Fibroblast of upper back skin (primary cell): ENCODE measurements at regions not wholly inside any gene's neighbourhood (a gene's known extent, or its start where the extent isn't known, plus 50 kb on each side); places are given as distances from the start of the nearest gene placed in this dataset.
"Not testable (repeated sequence)": the region's sequence is repeated elsewhere in the genome, so short reads cannot be mapped to it uniquely, and the experiment has no call there.

Experiments
- DNase-seq: peaks from one replicate; pipeline ENCODE4 v3.0.0-alpha.2; 2013

DNA sequence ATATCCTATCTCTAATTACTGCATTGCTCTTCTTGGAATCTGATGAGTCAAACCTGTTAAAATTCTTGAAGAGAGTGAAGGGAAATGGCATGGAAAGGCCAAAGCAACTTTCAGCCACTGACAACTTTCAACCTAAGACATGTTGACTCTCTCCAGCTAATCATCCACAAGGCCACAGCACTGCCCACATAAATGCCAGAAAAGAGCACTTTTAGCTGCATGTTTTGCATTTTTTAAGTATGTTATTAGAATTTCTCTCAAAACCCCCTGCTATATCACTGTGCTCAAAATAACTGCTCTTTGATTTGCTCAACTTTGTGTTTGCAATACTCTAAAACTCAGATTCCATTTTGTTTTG is 352.5 kb downstream of the ADGRL2 start:
- DNase-seq: peak; percentile 33

DNA sequence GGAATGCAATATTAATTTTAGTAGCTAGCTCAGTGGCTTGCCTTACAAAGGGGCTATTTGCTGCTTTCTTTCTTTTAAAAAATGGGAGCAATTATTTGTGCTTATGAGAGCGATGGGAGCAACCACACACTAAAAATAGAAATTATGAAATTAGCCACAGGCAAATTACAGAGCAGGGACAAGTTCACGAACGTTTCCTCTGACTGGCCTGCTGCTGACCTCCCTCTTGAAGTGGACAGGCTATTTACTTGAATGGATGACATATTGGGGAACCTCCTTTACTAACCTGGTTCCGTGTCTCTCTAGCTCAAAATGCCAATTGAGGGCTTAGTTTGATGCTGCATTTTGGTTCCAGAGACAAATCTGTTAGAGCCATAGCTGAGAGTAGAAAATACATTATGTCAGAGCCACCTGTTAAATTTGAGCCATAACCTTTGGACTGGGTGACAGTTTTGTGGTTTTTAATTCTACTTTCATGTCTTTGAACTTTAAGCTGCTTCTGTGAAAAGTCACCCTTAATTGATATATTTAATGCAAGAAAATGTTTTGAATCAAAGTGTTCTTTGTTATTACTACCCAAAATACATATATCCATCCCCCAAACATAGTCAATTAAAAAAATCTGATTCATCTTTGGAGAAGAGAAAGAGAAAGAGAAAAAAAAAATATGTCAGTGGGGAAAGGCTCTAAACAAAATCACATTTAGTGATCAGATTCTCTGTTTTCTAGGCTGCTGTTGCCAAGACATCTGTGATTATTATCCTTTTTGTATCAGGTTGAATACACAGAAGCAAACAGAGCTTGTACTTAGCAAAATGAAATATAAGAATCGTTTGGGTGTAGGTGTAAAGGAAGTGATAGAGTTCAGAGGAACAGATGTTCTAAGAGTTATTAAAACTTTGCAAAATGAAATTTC is 351.9 kb downstream of the ADGRL2 start:
- DNase-seq: no peak

DNA sequence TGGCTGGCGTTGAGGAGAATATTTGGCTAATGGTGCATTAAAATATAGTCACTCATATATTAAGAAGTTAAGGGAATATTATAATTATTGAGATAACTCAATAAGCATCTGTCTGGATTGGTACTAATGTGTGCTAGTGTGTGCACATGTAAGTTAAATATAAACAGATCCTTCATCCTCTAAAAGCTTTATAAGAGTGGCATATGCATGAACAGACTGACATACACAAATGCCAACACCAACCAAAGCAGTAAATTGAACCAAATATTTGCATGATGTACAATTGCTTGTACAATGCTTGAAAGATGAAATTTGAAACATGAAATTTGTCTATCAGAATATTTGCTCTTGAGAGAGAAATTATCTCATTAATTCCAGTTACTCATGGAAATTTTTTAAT is 344.9 kb downstream of the ADGRL2 start:
- no peak for DNase-seq

DNA sequence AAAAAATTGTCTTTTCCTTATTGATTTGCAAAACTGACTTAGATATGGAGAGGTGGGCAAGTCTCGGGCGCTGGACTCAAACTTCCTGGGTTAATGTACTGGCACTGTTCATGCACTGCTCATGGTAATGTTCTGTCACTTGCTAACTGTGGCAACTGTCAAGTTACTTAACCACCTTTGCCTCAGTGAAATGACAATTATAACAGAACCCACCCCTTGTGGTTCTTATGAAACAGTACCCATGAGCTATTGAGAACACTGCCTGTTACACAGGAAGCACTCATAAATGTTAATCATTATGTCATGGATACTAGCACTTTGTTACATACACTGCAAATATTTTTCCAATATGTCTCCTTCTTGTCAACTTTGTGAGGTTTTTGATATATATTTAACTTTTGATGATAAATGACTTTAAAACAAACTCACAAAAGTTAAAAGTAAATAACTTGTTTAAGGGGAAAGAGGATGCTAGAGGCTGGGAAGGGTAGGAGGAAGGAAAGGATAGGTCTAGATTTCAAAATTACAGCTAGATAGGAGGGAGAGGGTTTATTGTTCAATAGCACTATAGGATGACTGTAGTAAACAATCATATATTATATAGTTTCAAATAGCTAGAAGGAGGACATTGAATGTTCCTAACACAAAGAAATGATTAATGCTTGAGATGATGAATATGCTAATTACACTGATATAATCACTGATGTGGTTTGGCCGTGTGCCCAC is 342.5 kb downstream of the ADGRL2 start:
- DNase-seq: no peak

DNA sequence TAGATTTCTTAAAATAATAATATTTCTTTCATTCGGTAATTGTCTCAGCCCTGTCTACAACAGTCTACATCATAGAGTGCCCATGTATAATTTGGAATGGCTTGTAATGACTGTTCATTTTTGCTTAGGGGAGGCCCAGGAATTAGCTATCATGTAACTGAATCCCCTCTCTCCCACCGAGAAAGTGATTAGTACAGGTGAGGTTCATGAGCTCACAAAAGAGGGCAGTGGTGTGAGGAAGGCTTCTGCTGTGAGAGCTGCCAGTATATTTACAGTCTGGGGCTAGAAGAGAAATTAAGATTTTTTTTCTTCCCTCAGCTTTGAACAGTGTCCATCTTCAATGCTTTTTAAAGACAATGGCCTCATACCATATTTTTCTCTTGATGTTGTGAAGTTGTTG is 340.7 kb downstream of the ADGRL2 start:
- DNase-seq: no peak

DNA sequence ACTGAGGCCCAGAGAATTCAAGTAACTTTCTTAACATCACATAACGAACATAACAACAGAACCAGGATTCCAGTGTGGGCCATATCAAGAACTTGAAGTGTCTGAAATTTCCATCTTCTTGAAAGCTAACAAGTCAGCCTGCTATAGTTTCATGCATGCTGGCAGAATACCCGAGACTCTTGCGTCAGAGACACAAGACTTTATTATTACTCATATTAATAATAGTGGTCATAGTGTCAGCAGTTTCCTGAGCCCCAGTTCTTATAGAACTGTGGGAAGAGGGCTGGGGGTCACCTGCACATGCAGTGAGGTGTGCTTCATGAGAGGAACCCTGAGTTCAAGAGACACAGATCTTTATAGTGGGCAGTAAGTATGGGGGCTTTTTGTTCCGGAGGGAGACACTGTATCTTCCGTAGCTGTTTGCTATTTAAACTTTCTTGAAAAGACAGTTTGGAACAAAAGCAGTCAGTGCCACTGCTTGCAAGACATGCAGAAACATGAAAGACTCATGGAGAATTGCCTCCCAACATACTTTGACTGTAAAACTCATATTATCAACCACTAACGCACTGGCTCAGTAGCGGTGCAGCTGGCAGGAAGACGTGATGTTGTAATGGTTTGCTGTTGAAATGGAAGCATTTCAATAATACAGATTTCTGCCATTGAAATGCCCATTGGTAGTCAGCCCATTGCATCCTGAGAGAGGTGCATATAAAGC is 339.2 kb downstream of the ADGRL2 start:
- no peak for DNase-seq

DNA sequence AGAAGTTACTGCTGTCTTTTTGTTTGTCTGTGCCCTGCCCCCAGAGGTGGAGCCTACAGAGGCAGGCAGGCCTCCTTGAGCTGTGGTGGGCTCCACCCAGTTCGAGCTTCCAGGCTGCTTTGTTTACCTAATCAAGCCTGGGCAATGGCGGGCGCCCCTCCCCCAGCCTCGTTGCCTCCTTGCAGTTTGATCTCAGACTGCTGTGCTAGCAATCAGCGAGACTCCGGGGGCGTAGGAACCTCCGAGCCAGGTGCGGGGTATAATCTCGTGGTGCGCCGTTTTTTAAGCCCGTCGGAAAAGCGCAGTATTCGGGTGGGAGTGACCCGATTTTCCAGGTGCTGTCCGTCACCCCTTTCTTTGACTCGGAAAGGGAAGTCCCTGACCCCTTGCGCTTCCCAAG is 335.6 kb downstream of the ADGRL2 start:
- DNase-seq: not testable (repeated sequence)

DNA sequence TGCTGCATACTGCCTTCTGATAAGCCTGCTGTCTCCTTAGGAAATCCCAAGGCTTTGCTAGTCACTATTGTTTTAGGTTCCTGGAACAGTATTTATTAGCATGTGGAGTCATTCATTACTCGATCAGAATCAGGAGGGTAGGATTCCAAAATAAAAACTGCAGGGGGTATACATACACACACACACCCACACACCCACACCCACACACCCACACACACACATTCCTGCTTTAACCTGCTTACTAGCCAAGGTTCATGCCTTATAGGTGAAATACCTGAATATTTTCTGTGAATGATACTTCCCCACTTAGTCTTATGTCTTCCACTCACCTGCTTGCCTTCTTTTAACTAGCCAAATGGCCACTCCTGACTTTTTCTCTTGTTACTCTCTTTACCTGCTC is 325.1 kb downstream of the ADGRL2 start:
- no peak for DNase-seq

DNA sequence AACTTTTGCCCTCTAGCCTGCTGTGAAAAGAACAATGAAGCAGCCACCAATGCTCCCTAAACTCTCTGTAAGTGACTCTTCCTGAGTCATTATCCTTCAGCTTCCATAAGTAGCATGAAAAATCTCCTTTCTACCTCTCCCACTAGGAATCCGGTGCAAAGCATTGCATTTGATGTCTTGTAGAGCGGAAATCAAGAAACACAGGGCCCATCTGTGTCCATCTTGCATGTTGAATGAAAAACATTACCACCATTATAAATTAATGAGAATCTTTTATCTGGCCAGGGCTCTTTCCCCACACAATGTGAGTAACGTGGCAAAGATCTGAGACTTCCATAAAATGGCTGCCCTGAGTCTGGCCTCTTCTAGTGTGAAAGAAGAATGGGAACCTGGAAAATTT is 324.4 kb downstream of the ADGRL2 start:
- DNase-seq: no peak

DNA sequence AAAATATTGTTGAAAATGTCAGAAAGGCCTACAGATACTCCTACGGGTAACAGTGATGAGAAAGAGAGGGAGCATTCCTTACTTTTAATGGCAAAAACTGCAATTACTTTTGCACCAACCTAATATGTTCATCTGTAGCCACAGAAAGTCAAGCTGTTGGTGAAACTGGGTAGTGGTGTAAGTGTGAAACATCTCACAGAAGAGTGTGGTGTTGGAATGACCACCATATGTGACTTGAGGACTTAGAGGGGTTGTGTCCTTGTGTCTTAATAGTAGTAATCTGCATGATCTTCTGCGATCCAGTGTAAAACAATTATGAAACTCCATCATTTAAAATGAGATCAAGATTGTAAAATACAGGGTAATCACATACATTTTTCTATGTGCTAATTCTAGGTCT is 320.7 kb downstream of the ADGRL2 start:
- no peak for DNase-seq

DNA sequence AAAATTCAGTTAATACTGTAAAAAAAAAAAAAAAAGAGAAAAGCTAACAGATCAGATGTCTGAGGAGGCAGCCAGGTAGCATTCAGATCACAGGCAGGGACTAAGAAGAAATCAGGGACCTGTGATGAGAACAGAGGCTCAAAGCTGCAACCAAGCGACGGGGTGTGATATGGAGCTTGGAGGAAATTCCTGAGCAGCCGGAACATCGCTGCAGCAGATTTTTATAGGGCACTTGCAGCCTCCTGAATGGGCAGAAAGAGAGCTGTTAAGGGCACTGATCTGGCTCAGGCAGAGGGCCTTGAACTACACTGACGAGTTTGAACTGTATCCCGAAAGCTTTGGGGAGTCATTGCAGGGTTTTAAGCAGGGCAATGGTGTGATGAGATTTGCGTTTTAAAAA is 315.4 kb downstream of the ADGRL2 start:
- DNase-seq: no peak

DNA sequence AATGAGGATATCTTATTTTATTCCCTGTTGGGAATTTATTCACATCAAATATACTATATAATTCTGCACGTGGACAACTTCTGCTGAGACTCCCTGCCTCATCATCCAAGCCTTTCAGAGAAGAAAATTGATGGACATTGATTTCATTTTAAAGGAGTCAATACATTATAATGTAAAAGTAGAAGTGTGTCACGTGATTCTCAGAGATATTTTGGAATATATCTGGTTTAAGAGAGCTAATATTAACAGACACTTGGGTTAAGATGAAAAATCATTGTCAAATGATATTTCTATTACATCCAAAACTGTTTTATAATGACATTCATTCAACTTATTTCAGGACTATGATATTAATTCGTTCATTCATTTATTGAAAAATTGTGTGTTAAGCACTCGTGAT is 314.2 kb downstream of the ADGRL2 start:
- no peak for DNase-seq

DNA sequence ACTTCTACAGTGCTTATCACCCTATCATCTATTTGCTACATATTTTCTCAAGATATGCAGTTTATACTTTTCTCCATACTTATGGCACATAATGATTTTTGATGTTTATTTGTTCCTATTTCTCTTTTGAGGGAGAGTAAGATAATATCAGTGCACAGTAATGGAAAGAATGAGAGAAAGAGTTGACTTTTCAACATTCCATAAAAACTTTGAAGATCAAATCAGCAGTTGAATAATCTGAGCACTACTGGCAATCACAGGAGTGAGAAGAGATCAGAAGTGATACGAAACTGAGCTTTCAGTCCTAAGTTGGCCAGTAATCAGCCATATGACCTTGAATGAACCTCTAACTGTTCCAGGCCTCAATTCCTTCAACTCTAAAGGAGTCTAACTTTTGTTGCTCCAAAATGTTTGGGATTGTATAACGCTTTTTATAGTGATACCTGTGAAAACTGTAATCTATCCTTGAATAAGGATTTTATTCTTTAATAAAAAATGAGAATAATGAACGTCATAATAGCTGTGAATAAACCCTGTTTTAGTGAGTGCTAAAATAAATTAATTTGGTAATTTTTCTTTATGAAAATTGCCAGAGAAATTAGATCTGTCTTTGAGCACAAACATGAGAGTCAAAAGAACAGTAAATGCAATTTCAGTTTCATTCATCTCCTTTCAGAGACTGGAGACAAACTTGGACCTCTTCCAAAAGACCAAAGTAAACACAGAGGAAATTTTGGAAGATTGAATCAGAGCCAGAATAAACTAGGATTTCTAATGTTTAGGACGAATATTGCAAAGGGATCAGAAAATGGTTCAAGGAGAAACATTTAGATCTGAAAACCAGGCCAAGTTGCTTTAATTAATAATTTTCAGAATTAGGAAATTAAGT is 309.9 kb downstream of the ADGRL2 start:
- DNase-seq: no peak

DNA sequence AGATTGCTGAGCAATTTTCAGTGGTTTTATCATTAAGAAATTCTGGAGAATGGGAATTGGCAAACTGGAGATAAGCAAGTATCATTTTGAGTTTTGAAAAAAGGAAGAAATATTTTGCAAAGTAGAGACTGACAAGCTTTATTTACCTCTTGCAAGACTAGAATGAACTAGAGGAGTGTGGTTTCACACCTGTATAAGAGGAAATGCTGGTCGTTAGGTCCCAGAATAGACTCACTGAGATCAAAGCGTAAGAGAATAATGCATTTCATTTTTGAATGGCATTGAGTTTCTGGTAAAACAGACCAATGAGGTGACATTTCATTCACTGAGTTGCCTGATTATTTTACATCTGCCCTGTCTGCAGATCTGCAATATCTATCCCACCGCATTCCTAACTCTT is 308.1 kb downstream of the ADGRL2 start:
- no peak for DNase-seq

DNA sequence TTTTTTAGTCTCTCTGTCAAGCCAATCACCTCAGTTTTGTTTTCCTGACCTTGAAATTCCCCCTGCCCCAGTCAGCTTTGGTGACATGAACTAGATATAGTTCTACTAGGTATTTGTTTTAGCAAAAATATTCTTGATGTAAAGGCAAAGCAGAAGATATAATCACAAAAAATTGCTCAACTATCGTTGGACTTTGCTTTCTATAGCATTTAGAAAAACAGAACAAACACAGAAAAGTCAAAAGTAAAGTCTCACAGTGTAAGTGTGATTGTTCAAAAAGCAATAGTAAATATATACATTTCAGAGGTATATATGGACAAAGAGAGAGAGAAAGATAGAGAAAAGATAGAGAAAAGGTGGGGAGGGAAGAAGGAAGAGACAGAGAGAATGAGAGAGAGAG is 305.9 kb downstream of the ADGRL2 start:
- DNase-seq: no peak

DNA sequence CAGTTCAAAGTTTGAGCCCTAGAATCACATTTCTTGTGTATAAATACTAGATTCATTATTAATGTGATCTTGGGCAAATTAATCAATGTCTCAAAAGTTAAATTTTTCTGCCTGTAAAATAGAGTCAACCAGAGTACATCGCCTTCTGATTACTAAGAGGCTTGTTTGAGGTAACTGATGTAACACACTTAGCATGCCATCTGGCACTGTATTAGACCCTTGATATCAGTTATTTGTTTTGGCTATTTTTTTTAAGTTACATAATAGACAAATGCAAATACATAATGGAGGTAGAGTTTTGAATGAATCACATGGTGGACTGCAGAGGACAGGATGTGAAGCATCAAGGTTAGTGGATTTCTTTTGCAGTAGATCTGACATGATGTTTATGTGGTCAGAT is 298.4 kb downstream of the ADGRL2 start:
- DNase-seq: no peak

DNA sequence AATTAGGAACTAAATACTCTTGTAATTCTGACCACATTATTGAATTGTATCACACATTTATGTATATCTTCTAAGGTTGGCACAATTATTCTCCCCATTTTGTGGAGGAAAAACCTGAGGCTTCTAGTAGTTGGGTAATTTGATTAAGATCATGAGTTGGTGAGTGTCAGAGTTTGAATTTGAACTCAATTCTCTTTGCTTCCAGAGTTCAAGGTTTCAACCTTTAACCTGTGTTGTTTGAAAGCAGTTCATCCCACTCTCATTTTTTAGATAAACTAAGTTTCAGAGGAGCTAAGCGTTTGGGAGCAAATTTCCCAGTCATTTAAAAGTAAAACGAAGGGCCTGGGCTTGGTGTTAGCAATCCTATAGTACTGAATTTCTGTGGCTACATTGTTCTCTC is 293.4 kb downstream of the ADGRL2 start:
- DNase-seq: no peak

DNA sequence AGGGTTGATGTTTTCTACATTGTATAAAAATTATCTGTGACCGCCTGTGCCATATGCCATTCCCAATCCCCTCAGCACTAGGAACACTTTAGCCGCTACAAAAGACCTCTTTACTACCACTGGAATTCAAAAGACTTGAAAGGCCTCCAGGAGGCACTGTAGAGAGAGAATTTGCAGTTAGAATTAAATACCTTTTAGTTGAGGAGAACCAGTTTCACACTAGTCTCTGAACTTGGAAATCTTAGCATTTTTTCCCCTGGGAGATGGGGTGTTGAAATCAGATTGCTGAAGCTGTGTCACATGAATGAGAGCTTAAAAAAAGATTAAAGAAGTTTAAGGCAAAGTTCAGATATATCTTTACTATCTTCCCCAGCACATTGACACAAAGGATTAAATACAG is 291.0 kb downstream of the ADGRL2 start:
- peak; percentile 19 for DNase-seq

DNA sequence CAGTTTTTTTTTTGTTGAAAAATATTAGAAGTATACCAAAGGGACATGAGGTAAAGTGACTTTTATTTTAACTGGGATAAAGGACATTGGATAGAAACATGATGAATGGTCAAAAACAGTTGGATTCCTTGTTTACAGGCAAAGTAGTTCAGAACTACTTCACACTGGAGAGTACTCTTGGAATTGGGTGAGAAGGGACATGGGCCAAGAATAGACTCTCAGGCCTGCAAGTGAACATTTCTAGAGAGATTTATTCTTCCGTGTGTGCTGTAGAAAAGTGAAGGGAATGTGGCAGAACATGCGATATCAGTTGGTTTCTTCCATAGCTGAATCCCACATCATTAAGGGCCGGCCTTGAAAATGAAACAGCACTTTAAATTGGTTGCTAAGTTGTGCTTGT is 290.5 kb downstream of the ADGRL2 start:
- no peak for DNase-seq

DNA sequence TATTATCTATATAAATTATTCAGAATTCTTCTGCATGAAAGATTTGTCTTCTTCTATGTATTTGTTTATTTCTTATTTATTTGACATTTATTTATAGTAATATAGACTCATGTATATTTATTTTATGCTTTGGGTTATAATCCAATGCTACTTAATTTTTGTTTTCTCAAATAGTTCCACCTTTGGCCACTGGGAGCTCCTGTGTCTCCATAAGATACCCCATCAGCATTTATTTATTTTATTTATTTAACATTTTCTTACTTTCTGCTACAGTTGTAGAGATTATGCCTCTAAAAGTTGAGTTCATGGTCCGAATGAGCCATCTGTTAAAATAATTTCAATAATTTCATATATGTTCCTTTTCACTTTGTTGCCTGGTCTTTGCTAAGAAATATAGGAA is 289.4 kb downstream of the ADGRL2 start:
- DNase-seq: no peak

DNA sequence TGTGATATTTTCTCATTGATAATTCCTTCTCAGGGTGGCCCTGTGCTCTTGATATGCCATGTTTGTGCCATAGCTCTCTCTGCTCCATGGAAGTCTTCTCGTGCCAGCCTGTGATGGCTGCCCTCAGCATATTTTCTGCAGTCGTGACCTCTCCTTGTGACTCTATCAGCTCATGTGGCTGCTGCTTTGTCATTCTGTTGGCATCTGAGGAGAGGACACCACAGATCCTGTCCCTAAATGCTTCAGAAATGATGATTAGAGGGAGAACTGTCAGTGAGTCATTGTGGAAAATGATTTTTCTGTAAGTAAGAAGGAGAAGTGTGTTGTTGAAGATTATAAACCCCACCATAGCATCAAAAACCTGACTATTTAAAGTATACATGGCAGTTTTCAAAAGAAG is 286.0 kb downstream of the ADGRL2 start:
- peak; percentile 34 for DNase-seq

DNA sequence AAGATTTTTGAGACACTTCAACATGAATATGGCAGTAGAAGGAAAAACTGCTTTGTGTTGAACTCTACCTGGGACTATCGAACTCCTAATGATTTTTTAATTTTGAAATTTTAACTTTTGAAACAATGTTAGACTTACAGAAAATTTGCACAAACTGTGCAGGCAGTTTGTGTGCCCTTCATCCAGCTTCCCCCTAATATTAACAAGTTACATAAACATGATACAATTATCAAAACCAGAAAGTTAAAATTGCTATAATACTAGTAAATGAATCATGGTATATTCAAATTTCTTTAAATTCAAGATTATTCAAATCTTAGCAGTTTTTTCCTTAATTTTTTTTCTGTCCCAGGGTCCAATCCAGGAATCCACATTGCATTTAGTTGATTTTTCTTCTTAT is 278.9 kb downstream of the ADGRL2 start:
- DNase-seq: no peak

DNA sequence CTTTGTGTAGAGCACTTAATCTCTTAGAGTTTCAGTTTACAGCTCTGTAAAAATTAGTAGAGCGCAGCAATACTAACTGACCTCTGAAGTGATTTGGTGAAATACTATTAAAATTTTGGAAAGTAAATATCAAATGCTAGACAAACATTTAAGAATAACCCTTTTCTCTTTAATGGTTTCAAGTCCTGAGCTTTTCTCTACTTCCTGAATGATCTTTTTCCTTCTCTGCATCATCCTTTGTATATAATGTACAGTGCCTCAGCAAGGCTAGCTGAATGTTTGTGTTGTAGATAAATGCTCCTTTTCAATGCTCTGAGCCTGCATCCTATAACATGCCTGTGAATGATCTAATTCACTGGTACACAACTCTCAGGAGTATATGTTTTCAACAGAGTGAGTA is 272.9 kb downstream of the ADGRL2 start:
- no peak for DNase-seq
